Panc1 (cell line): ENCODE measurements at regions not wholly inside any gene's neighbourhood (a gene's known extent, or its start where the extent isn't known, plus 50 kb on each side); places are given as distances from the start of the nearest gene placed in this dataset.

Experiments
- CTCF ChIP-seq: fragments of 450-650 bp; IDR thresholded peaks from 2 replicates; pipeline ENCODE4 v1.5.1; 2017; ENCODE audit warnings: mild to moderate bottlenecking
- POLR2AphosphoS5 ChIP-seq: IDR thresholded peaks from 2 replicates; pipeline ENCODE4 v1.6.1; 2012; ENCODE audit warnings: mild to moderate bottlenecking, low read depth, low read length, moderate library complexity

GRCh38 chr2:107136733-107137132 is 250.8 kb upstream of the ST6GAL2 start:
- TF ChIP-seq CTCF = no peak
- TF ChIP-seq POLR2AphosphoS5 = no peak
